ENCODE measurements at regions not wholly inside any gene's neighbourhood (a gene's known extent, or its start where the extent isn't known, plus 50 kb on each side); places are given as distances from the start of the nearest gene placed in this dataset.

GRCh38 chr2:15803543-15804245 lies 136.7 kb upstream of the MYCN start:
- no peak for TF ChIP-seq POLR2A (IDR thresholded peaks at IDR 0.05)
- no peak for TF ChIP-seq CTCF (IDR thresholded peaks at IDR 0.05)

Measured in uterus (tissue), 2 donors.